ENCODE measurements at regions not wholly inside any gene's neighbourhood (a gene's known extent, or its start where the extent isn't known, plus 50 kb on each side); places are given as distances from the start of the nearest gene placed in this dataset.

- Mint-ChIP-seq H3K9me3 (no peaks in the 10 kb centered on the region), H3K36me3 (no peaks in the 10 kb centered on the region), H3K4me1 (no peaks in the 10 kb centered on the region), H3K4me3 (no peak overlapping the region), H3K27ac (no peak overlapping the region), H3K27me3 (no peaks in the 10 kb centered on the region)
- CTCF ChIA-PET, result no interaction called here
- DNase-seq, result no peak
These were observed 258.3 kb upstream of the NEGR1 start for GRCh38 chr1:72540674-72541073.

DNA sequence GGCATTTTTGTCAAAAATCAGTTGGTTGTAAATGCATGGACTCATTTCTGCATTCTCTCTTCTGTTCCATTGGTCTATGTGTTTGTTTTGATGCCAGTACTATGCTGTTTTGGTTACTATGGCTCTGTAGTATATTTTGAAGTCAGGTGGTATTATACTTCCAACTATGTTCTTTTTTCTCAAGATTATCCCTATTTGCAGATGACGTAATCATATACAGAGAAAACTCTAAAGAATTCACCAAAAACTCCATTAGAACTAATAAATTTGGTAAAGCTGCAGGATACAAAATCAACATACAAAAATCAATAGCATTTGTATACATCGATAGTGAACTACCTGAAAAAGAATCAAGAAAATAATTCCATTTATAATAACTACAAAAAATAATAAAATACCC lies 253.1 kb upstream of the NEGR1 start:
- no peak for DNase-seq
- Mint-ChIP-seq H3K9me3 (no peaks in the 10 kb centered on the region), H3K4me1 (no peaks in the 10 kb centered on the region), H3K36me3 (no peaks in the 10 kb centered on the region), H3K27ac (no peak overlapping the region), H3K27me3 (no peaks in the 10 kb centered on the region), H3K4me3 (no peak overlapping the region)
- CTCF ChIA-PET, result no interaction called here

- H3K9me3 Mint-ChIP-seq, result no peaks in the 10 kb centered on the region
- CTCF ChIA-PET, result no interaction called here
- no peak overlapping the region for H3K4me3 Mint-ChIP-seq
- H3K36me3 Mint-ChIP-seq, result no peaks in the 10 kb centered on the region
- no peaks in the 10 kb centered on the region for H3K27me3 Mint-ChIP-seq
- H3K27ac Mint-ChIP-seq, result no peak overlapping the region
- H3K4me1 Mint-ChIP-seq, result no peaks in the 10 kb centered on the region
- no peak for DNase-seq
These were observed 248.3 kb upstream of the NEGR1 start for GRCh38 chr1:72530646-72531045.

DNA sequence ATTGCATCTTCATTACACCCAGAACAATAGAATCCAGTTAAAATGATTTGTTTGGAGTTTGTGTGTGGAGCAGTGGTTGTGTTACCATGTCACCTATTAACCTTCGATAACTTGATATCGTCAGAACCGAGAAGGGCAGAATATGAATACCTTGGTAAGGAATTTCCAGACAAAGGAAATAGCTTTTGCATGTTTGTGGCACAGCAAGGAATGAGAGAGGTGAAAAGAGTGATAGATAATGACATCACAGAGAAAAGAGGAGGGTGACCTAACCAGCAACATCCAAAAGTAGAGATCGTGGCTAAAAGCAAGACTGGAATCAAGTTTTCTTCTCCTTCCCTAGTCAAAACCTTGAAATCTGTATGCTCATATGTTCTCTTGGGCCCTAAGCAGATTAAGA lies 244.6 kb upstream of the NEGR1 start:
- H3K4me3 Mint-ChIP-seq, result no peak overlapping the region
- H3K27me3 Mint-ChIP-seq, result no peaks in the 10 kb centered on the region
- no peaks in the 10 kb centered on the region for H3K36me3 Mint-ChIP-seq
- no peaks in the 10 kb centered on the region for H3K9me3 Mint-ChIP-seq
- H3K27ac Mint-ChIP-seq, result no peak overlapping the region
- no peak for DNase-seq
- H3K4me1 Mint-ChIP-seq, result no peaks in the 10 kb centered on the region
- CTCF ChIA-PET, result interaction anchor here (0.5 to 0.6 kb wide), 2 partner anchors 142 to 391 kb away, joined by 3 read pairs; no protein-coding TSS in a partner anchor

DNA sequence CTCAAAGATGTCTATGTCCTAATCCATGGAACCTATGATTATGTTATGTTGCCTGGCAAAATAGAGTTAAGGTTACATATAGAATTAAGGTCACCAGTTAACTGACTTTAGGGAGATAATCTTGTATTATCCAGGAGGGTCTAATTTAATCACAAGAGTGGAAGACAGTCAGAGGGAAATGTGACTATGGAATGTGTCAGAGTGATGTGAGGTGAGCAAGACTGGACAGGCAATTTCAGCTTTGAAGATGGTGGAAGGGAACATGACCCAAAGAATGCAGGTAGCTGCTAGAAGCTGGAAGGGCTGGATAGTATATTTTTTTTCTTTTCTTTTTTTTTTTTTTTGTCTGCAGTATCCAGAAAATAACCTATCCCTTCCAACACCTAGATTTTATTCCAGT lies 241.7 kb upstream of the NEGR1 start:
- DNase-seq, result no peak
- H3K27me3 Mint-ChIP-seq, result no peaks in the 10 kb centered on the region
- no peaks in the 10 kb centered on the region for H3K9me3 Mint-ChIP-seq
- CTCF ChIA-PET, result no interaction called here
- H3K4me1 Mint-ChIP-seq, result no peaks in the 10 kb centered on the region
- H3K36me3 Mint-ChIP-seq, result no peaks in the 10 kb centered on the region
- H3K27ac Mint-ChIP-seq, result no peak overlapping the region
- H3K4me3 Mint-ChIP-seq, result no peak overlapping the region

DNA sequence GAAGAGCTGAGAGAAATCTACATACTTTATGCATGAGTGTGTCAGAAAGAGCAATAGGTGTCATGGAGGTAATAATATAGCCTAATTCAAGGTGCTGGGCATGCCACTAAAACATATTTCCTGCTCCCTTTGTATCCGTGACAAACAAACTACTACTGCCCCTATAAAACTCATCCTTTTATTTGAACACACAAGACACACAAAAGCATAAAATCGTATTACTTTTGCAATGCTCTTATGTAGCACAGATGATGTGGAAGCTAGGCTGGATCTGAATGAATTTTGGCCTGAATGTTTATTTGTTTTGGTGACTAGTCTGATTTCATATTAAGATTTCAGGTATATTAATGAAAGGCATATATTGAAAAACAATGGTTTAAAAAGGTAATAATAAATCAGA lies 239.3 kb upstream of the NEGR1 start:
- CTCF ChIA-PET, result no interaction called here
- Mint-ChIP-seq H3K27ac (no peak overlapping the region), H3K4me3 (no peak overlapping the region), H3K9me3 (no peaks in the 10 kb centered on the region), H3K27me3 (no peaks in the 10 kb centered on the region), H3K36me3 (no peaks in the 10 kb centered on the region), H3K4me1 (no peaks in the 10 kb centered on the region)
- DNase-seq, result no peak

DNA sequence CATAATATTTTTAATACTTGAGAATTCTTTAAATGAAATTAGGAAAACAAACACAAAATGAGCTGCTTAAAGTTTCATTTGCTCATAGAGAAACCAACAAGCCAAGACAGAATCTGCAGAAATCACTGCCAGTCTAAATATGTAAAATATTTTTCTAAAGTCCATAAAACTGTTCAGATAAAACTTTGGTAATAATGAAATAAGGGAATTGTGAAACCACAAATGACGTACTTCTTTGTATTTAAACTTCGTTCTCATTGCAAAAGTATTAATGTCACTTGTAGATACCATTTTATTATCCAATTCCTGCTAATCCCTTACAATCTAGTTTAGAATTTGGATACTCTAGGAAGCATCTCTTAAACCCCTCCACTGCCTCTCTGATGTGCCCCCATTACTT lies 234.5 kb upstream of the NEGR1 start:
- Mint-ChIP-seq H3K4me3 (no peak overlapping the region), H3K27ac (no peak overlapping the region), H3K36me3 (no peaks in the 10 kb centered on the region), H3K27me3 (no peaks in the 10 kb centered on the region), H3K4me1 (no peaks in the 10 kb centered on the region), H3K9me3 (no peaks in the 10 kb centered on the region)
- CTCF ChIA-PET, result no interaction called here
- no peak for DNase-seq

- no peaks in the 10 kb centered on the region for H3K9me3 Mint-ChIP-seq
- no peak overlapping the region for H3K27ac Mint-ChIP-seq
- no peaks in the 10 kb centered on the region for H3K36me3 Mint-ChIP-seq
These were observed 233.9 kb upstream of the NEGR1 start for GRCh38 chr1:72516264-72516663.

GRCh38 chr1:72498371-72498770 lies 216.0 kb upstream of the NEGR1 start:
- H3K9me3 Mint-ChIP-seq, result no peaks in the 10 kb centered on the region
- no peaks in the 10 kb centered on the region for H3K27me3 Mint-ChIP-seq
- CTCF ChIA-PET, result interaction anchor here (0.6 to 0.9 kb wide), 2 partner anchors 13 to 65 kb away, joined by 3 to 4 read pairs; no protein-coding TSS in a partner anchor
- H3K36me3 Mint-ChIP-seq, result no peaks in the 10 kb centered on the region
- no peaks in the 10 kb centered on the region for H3K4me1 Mint-ChIP-seq
- no peak overlapping the region for H3K27ac Mint-ChIP-seq
- H3K4me3 Mint-ChIP-seq, result no peak overlapping the region
- DNase-seq, result no peak

More at GRCh38 chr1:72516264-72516663, 233.9 kb upstream of the NEGR1 start:
- CTCF ChIA-PET, result no interaction called here
- Mint-ChIP-seq H3K27me3 (no peaks in the 10 kb centered on the region), H3K4me3 (no peak overlapping the region), H3K4me1 (no peaks in the 10 kb centered on the region)
- DNase-seq, result no peak

DNA sequence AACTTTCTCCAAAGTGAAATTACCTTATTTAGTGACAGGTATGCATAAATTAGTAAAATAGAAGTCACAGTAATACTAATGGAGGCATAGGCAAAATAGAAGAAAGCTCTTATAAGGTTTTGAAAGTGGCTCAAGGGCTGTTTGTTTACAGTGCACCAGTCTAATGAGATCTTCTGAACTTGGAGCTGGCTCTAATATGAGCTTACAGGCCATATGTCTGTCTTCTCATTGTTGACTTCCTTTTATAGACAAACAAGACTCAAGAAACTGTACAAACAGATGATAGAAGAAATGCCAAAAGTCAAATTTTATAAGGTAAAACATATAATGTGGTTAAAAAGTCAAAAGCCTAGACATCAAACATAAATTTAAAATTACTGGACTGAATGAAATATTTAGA lies 207.5 kb upstream of the NEGR1 start:
- Mint-ChIP-seq H3K9me3 (no peaks in the 10 kb centered on the region), H3K27me3 (no peaks in the 10 kb centered on the region), H3K36me3 (no peaks in the 10 kb centered on the region), H3K27ac (no peak overlapping the region), H3K4me3 (no peak overlapping the region), H3K4me1 (no peaks in the 10 kb centered on the region)
- no peak for DNase-seq
- CTCF ChIA-PET, result no interaction called here

DNA sequence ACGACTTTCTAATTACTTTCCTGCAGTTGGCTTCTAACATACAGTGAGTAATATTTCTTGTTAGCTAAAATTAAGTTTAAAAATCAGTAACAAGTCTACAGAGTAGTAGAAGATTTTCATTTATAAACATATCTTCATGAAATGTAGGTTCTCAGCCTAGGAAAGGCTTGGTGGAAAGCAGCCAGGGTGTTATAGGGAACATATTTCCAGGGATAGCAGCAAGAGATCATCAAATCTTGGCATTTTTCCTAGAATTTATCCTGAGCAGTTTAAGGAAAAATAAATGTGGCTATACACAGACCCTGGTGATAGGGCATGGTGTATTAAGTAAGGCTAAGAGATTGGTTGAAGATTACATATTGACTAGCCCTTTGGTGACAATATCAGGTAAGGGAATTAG lies 203.5 kb upstream of the NEGR1 start:
- H3K9me3 Mint-ChIP-seq, result peaks cover 2% of the 10 kb centered on the region
- H3K27me3 Mint-ChIP-seq, result no peaks in the 10 kb centered on the region
- no peak overlapping the region for H3K27ac Mint-ChIP-seq
- H3K36me3 Mint-ChIP-seq, result no peaks in the 10 kb centered on the region
- CTCF ChIA-PET, result interaction anchor here (0.6 to 1.3 kb wide), 2 partner anchors 13 to 99 kb away, joined by 4 to 5 read pairs; no protein-coding TSS in a partner anchor
- DNase-seq, result no peak
- peaks cover 2% of the 10 kb centered on the region for H3K4me1 Mint-ChIP-seq
- no peak overlapping the region for H3K4me3 Mint-ChIP-seq

DNA sequence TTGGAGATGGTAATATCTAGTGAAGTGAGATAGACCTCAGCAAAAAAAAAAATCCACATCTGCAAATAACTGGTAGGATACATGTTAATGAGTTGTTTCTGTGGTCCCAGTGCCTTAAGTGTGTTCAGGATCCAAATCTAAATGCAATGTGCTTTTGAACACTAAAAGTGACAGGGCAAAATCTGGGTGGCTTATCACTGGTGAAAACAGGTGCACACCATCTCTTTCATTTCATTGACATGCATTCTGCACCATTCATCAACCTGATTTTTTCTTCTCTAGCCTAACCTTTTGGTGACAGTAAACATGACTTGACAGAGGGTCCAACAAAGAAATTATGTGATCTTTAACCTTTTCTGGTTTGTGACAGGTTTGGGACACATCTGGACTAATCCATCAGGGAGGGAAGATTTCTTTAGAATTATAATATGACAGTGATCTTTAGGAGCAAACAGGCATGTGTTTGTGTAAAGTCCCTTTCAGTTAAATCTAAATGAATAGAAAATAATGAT lies 201.6 kb upstream of the NEGR1 start:
- Mint-ChIP-seq H3K4me3 (no peak overlapping the region), H3K9me3 (peaks cover 12% of the 10 kb centered on the region), H3K36me3 (no peaks in the 10 kb centered on the region), H3K27me3 (no peaks in the 10 kb centered on the region), H3K4me1 (peaks cover 2% of the 10 kb centered on the region), H3K27ac (no peak overlapping the region)
- CTCF ChIA-PET, result no interaction called here
- no peak for DNase-seq

DNA sequence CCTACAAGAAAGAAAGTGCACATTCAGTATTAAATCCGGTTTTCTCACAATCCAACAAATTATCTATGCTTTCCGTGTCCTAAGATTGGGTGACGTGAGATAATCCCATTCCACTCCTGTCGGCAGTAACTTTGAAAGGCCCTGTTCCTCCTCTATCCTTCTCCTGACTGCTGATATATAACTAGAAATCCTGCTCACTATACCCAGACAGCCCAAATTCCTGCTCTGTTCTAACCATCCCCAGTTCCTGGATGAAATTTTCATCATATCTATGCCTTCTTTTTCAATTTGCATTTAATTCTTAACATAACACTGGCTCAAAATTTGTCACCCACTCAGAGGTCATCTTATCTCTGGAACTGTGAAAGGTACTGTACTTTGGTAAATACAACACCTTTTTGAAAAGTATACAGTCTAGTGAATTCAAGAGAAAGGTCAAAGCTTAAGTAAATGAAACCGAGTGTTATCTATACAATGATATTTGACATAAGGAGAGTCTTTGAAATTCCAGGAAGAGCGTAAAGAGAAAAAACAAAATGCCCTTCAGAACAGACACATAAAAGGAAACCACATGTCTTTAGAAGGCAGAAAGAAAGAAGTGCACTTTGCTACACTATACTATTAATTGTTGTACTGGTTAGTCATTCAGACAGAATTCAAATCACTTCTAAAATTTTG lies 200.5 kb upstream of the NEGR1 start:
- H3K4me3 Mint-ChIP-seq, result no peak overlapping the region
- H3K27me3 Mint-ChIP-seq, result no peaks in the 10 kb centered on the region
- H3K4me1 Mint-ChIP-seq, result peaks cover 2% of the 10 kb centered on the region
- DNase-seq, result no peak
- H3K9me3 Mint-ChIP-seq, result peaks cover 13% of the 10 kb centered on the region
- CTCF ChIA-PET, result no interaction called here
- no peaks in the 10 kb centered on the region for H3K36me3 Mint-ChIP-seq
- no peak overlapping the region for H3K27ac Mint-ChIP-seq

DNA sequence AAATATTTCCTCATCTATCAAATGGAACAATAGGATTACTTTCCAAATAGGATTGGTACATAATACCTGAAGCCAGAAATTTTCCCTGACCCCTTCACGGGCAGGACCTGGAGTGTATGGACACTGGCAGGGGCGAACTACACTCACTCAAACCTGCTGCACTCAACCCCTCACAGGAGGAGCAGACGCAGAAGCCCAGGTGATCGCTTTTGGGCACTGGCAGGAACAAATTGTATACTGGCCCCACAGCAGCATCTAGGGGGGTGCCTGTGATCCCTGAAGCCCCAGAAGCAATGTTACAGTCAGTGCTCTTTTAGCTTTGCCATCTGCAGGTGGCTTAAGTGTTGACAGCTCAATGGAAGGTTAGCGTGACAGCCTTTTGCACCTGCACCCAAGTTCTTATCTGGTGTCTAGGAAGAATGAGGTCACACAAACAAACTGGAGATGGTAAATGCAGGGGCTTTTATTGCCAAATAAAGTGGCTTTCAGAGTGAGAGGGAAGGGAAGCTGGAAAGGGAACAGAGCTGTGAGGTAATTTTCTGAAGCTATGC lies 199.2 kb upstream of the NEGR1 start:
- H3K27me3 Mint-ChIP-seq, result no peaks in the 10 kb centered on the region
- DNase-seq, result no peak
- peaks cover 2% of the 10 kb centered on the region for H3K4me1 Mint-ChIP-seq
- H3K9me3 Mint-ChIP-seq, result peaks cover 13% of the 10 kb centered on the region
- CTCF ChIA-PET, result no interaction called here
- no peaks in the 10 kb centered on the region for H3K36me3 Mint-ChIP-seq
- H3K27ac Mint-ChIP-seq, result no peak overlapping the region
- H3K4me3 Mint-ChIP-seq, result no peak overlapping the region

DNA sequence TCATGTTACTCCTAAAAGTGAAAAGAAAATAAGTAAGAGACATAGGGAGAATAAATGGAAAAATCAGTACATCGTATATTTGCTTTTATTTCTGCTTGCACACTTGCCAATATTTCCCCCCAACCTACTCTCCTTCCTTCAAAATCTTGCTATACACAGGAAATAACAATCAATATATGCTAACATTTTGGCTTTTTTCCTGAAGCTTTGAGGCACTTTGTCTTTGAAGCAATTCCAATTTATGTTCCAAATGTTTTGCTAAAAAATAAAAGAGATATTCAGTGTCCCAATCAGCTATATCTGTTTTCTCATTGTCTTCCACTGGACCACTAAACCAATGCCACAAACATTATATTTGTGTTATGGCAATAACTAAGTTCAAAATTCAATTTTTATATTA lies 184.0 kb upstream of the NEGR1 start:
- no peaks in the 10 kb centered on the region for H3K4me1 Mint-ChIP-seq
- CTCF ChIA-PET, result no interaction called here
- no peaks in the 10 kb centered on the region for H3K36me3 Mint-ChIP-seq
- DNase-seq, result no peak
- no peaks in the 10 kb centered on the region for H3K9me3 Mint-ChIP-seq
- no peak overlapping the region for H3K4me3 Mint-ChIP-seq
- no peak overlapping the region for H3K27ac Mint-ChIP-seq
- H3K27me3 Mint-ChIP-seq, result no peaks in the 10 kb centered on the region

Data from activated naive CD4-positive, alpha-beta T cell treated with anti-CD3 and anti-CD28 coated beads, Interleukin-2, amount 10 ng/mL, durations not matched to agents 7 days and 5 days (primary cell).